Spinal cord (tissue), 9 donors: ENCODE measurements at regions not wholly inside any gene's neighbourhood (a gene's known extent, or its start where the extent isn't known, plus 50 kb on each side); places are given as distances from the start of the nearest gene placed in this dataset.
A peak's percentile ranks its signal among the peaks of the same experiment; 100 is the strongest.

Source experiments
- DNase-seq, 6 donors: peaks; one replicate each; pipeline versions ENCODE4 v3.0.0 to v3.0.0-alpha.2; 2013 to 2015; ENCODE audit warnings: low spot score in 6 of 6, low read depth in 4 of 6
- H3K27ac ChIP-seq: one replicate; pipeline ENCODE4 v1.5.1; 2013; ENCODE audit warnings: low read depth, low read length, control low read depth
- H3K27me3 ChIP-seq: one replicate; pipeline ENCODE4 v1.6.1; 2013; ENCODE audit warnings: low read length; ENCODE audit not compliant: control insufficient read depth, insufficient read depth
- H3K36me3 ChIP-seq: one replicate; pipeline ENCODE4 v1.6.1; 2013; ENCODE audit warnings: low read length; ENCODE audit not compliant: control insufficient read depth, insufficient read depth
- H3K4me1 ChIP-seq: one replicate; pipeline ENCODE4 v1.6.1; 2013; ENCODE audit warnings: low read length; ENCODE audit not compliant: control insufficient read depth, insufficient read depth
- H3K4me3 ChIP-seq: one replicate; pipeline ENCODE4 v1.5.1; 2013; ENCODE audit warnings: low read depth, low read length, control low read depth
- H3K9me3 ChIP-seq: one replicate; pipeline ENCODE4 v1.6.1; 2013; ENCODE audit warnings: low read length; ENCODE audit not compliant: control insufficient read depth, insufficient read depth
- WGBS: methylation state at CpG from one replicate; pipeline ENCODE4 v1.1.5; 2013; ENCODE audit warnings: missing lambda C conversion rate; ENCODE audit not compliant: insufficient coverage; 5-methylcytosine and 5-hydroxymethylcytosine counted together
- donor health status: healthy.

- Histone ChIP-seq H3K9me3 (no peaks in the 10 kb centered on the region), H3K27me3 (no peaks in the 10 kb centered on the region), H3K36me3 (no peaks in the 10 kb centered on the region), H3K4me1 (no peaks in the 10 kb centered on the region), H3K27ac (no peak overlapping the region), H3K4me3 (no peak overlapping the region)
- DNase-seq, result no peak
- WGBS, result 77% methylated on average over 3 of the region's 5 CpGs
Measured at GRCh38 chr10:6912424-6912823, 332.3 kb upstream of the PRKCQ start.

- Histone ChIP-seq H3K4me1 (no peaks in the 10 kb centered on the region), H3K9me3 (no peaks in the 10 kb centered on the region), H3K27ac (no peak overlapping the region), H3K4me3 (no peak overlapping the region), H3K36me3 (no peaks in the 10 kb centered on the region), H3K27me3 (no peaks in the 10 kb centered on the region)
- WGBS, result 86% methylated on average over 1 of the region's 2 CpGs
- no peak for DNase-seq
Measured at GRCh38 chr10:6912021-6912420, 331.9 kb upstream of the PRKCQ start.

- no peak for DNase-seq
- Histone ChIP-seq H3K4me3 (no peak overlapping the region), H3K27me3 (no peaks in the 10 kb centered on the region), H3K9me3 (no peaks in the 10 kb centered on the region), H3K4me1 (no peaks in the 10 kb centered on the region), H3K36me3 (no peaks in the 10 kb centered on the region), H3K27ac (no peak overlapping the region)
- 25% methylated on average over 4 of the region's 6 CpGs for WGBS
Measured at GRCh38 chr10:6909905-6910560, 330.0 kb upstream of the PRKCQ start.

DNA sequence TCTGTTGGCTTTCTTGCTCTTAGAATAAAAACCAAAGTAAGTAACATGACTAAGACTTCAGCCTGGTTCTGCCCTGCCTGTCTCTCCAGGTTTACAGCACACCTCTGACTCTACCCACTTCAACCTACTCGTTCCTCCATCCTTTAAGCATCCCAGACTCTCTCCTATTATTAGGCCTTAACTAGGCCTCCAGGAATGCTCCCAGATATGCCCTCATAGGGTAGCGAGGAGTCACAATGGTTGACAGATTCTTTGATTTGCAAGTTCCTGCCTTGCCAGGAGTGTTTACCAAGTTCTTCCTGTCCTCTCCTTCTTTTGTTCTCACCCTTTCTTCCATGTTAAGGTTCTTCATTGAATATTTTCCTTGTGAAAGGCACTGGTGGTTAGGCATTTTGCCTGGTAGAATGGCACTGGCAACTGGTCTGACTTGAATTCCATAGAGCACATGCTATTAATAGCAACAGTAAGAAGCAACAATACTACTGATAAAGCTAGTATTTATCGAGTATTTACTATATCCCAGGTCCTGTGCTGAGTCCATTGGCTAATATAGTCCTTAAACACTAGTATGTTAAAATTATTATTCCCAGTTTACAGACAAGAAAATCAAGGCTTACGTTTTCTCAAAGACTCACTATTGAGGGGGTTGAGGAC lies 327.9 kb upstream of the PRKCQ start:
- Histone ChIP-seq H3K4me1 (no peaks in the 10 kb centered on the region), H3K36me3 (no peaks in the 10 kb centered on the region), H3K27ac (no peak overlapping the region), H3K4me3 (no peak overlapping the region), H3K27me3 (no peaks in the 10 kb centered on the region), H3K9me3 (peaks cover 1% of the 10 kb centered on the region)
- 80% methylated on average over 1 of the region's 4 CpGs for WGBS
- DNase-seq, result no peak

DNA sequence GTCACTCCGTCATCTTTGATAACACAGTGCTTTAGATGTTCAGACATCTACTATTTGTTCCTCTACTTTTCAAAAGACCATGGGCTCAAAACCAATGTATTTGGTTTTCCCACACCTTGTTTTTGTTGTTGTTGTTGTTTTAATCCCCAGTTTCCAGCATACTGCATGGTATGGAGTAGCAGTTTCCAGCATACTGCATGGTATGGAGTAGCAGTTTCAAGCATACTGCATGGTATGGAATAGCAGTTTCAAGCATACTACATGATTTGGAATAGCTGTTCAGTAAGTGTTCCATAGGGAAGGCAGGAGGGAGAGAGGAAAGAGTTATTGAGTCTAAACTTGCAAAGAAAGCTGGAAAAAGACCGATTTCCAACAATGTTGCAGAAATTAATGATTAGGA lies 314.3 kb upstream of the PRKCQ start:
- no peaks in the 10 kb centered on the region for H3K4me1 ChIP-seq
- WGBS, result no CpG with 5 or more reads among the region's 2 CpGs

GRCh38 chr10:6892864-6893263 lies 312.8 kb upstream of the PRKCQ start:
- no peaks in the 10 kb centered on the region for H3K9me3 ChIP-seq
- H3K36me3 ChIP-seq, result no peaks in the 10 kb centered on the region
- H3K4me1 ChIP-seq, result no peaks in the 10 kb centered on the region
- H3K27me3 ChIP-seq, result no peaks in the 10 kb centered on the region
- WGBS, result 29% methylated on average over 1 of the region's 2 CpGs
- H3K27ac ChIP-seq, result no peak overlapping the region
- peak in 1 of 6 donors; percentile 40 for DNase-seq
- no peak overlapping the region for H3K4me3 ChIP-seq

More for the DNA sequence above, 314.3 kb upstream of the PRKCQ start:
- Histone ChIP-seq H3K9me3 (no peaks in the 10 kb centered on the region), H3K36me3 (no peaks in the 10 kb centered on the region), H3K4me3 (no peak overlapping the region), H3K27ac (no peak overlapping the region), H3K27me3 (no peaks in the 10 kb centered on the region)
- no peak for DNase-seq

GRCh38 chr10:6891924-6892323 lies 311.8 kb upstream of the PRKCQ start:
- 86% methylated on average over 1 of the region's 4 CpGs for WGBS
- H3K4me3 ChIP-seq, result no peak overlapping the region
- H3K36me3 ChIP-seq, result no peaks in the 10 kb centered on the region
- DNase-seq, result no peak
- H3K27ac ChIP-seq, result no peak overlapping the region
- H3K4me1 ChIP-seq, result no peaks in the 10 kb centered on the region
- H3K9me3 ChIP-seq, result no peaks in the 10 kb centered on the region
- no peaks in the 10 kb centered on the region for H3K27me3 ChIP-seq

- DNase-seq, result no peak
- H3K4me1 ChIP-seq, result no peaks in the 10 kb centered on the region
- no peaks in the 10 kb centered on the region for H3K27me3 ChIP-seq
- H3K4me3 ChIP-seq, result no peak overlapping the region
- no peaks in the 10 kb centered on the region for H3K9me3 ChIP-seq
- H3K27ac ChIP-seq, result no peak overlapping the region
- no CpG with 5 or more reads among the region's 3 CpGs for WGBS
- H3K36me3 ChIP-seq, result no peaks in the 10 kb centered on the region
Measured at GRCh38 chr10:6889718-6890117, 309.6 kb upstream of the PRKCQ start.

DNA sequence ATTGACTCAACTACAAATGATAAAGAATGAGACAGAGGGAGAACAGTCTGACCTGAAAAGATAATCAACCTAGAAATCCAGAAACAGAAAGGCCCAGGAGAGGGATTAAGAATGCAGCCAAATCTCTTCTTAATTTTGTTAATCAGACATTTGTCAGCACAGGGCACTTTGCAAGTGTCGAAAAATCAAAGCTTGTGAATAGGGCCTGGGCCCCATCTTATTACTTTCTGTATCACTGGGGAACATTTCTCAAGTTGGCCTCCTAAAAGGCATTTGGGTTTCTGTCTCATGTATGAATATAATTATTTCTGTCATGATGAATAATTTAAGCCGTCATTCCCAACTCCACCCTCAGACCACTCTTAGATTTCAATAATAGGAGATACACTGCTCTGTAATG lies 308.4 kb upstream of the PRKCQ start:
- H3K4me1 ChIP-seq, result no peaks in the 10 kb centered on the region
- H3K27me3 ChIP-seq, result no peaks in the 10 kb centered on the region
- peak in 1 of 6 donors; percentile 15 for DNase-seq
- H3K27ac ChIP-seq, result no peak overlapping the region
- 71% methylated on average over 1 of the region's 2 CpGs for WGBS
- H3K4me3 ChIP-seq, result no peak overlapping the region
- no peaks in the 10 kb centered on the region for H3K9me3 ChIP-seq
- no peaks in the 10 kb centered on the region for H3K36me3 ChIP-seq

DNA sequence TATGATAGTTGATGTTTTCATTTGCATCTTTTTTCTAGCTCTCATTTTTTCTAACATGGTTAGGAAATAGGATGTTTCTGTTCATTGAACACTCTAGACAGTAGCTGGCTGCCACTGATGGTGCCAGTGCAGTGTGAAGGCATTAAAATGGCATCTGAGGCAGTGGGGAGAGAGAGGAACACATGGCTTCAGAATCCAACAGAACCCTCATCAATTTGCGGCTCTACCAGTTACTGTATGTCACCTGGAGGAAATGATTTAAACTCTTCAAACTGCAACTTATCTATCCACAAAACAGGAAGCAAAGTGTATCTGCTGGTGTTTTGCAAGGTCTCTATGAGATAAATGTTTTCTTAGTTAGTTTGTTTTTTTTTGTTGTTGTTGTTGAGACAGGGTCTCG lies 305.2 kb upstream of the PRKCQ start:
- WGBS, result 100% methylated on average over 1 of the region's 2 CpGs
- H3K4me1 ChIP-seq, result no peaks in the 10 kb centered on the region
- H3K9me3 ChIP-seq, result no peaks in the 10 kb centered on the region
- H3K27ac ChIP-seq, result no peak overlapping the region
- no peaks in the 10 kb centered on the region for H3K36me3 ChIP-seq
- DNase-seq, result no peak
- no peak overlapping the region for H3K4me3 ChIP-seq
- H3K27me3 ChIP-seq, result no peaks in the 10 kb centered on the region
